ENCODE measurements at regions not wholly inside any gene's neighbourhood (a gene's known extent, or its start where the extent isn't known, plus 50 kb on each side); places are given as distances from the start of the nearest gene placed in this dataset.

- no peak for TF ChIP-seq CTCF (IDR thresholded peaks at IDR 0.05; ENCODE audit: extremely low read depth in 1 of 2, insufficient read depth in 1 of 2, low read depth in 1 of 2, low read length in 2 of 2)
- no peak for TF ChIP-seq POLR2AphosphoS5 (IDR thresholded peaks at IDR 0.05; ENCODE audit: insufficient read depth, low read depth, low read length)
Measured at GRCh38 chr12:90020436-90020835, 311.8 kb upstream of the ATP2B1 start.
